ENCODE measurements at regions not wholly inside any gene's neighbourhood (a gene's known extent, or its start where the extent isn't known, plus 50 kb on each side); places are given as distances from the start of the nearest gene placed in this dataset.

GRCh38 chr2:138280999-138281695, 220.4 kb upstream of the SPOPL start:
- TF ChIP-seq CTCF (IDR thresholded peaks at IDR 0.05), result no peak
- TF ChIP-seq POLR2A (IDR thresholded peaks at IDR 0.05), result no peak

Measured in uterus (tissue), 2 donors.